Gastroesophageal sphincter (tissue), 3 donors: ENCODE measurements at regions not wholly inside any gene's neighbourhood (a gene's known extent, or its start where the extent isn't known, plus 50 kb on each side); places are given as distances from the start of the nearest gene placed in this dataset.

Source experiments
- CTCF ChIP-seq, 4 experiments: fragments of 200-600 bp in 2 of 4; fragments of 450-650 bp in 2 of 4; sonication (generic) in 1 of 4; IDR thresholded peaks; one replicate each; pipeline ENCODE4 v1.5.1; 2017 to 2019; ENCODE audit warnings: antibody characterized with exemption in 4 of 4, mild to moderate bottlenecking in 2 of 4, moderate library complexity in 2 of 4
- POLR2A ChIP-seq, 2 donors: fragments of 450-650 bp; IDR thresholded peaks; one replicate each; pipeline ENCODE4 v1.6.1; 2017; ENCODE audit warnings: antibody characterized with exemption in 2 of 2, mild to moderate bottlenecking in 2 of 2, moderate library complexity in 1 of 2

DNA sequence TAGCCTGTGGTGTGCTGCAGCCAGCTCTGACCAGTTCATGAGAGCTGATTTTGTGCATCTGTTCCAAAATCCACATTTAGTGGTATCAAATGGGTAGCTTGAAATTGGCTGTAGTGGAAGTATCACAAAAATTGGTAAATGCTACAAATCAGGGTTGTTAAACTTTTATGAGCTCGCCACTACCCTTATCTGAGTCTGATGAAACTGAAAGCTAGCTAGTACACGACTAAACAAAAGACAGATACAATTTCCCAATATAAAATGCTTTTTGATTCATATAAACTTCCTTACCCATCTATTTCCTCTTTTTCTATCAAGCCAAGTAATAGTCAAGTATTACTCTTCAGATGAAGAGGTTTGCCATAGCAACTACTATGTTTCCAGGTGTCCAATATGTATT, 392.0 kb downstream of the TMEM161B start:
- TF ChIP-seq POLR2A (IDR thresholded peaks at IDR 0.05) = no peak
- no peak for TF ChIP-seq CTCF (IDR thresholded peaks at IDR 0.05)
